ENCODE measurements at regions not wholly inside any gene's neighbourhood (a gene's known extent, or its start where the extent isn't known, plus 50 kb on each side); places are given as distances from the start of the nearest gene placed in this dataset.

GRCh38 chr22:22348815-22349454 is 104.3 kb downstream of the VPREB1 start (continued):
- no peak for TF ChIP-seq NUFIP1 (IDR thresholded peaks at IDR 0.05; ENCODE audit: partially characterized antibody)
- TF ChIP-seq CTBP1 (IDR thresholded peaks at IDR 0.05; ENCODE audit: borderline replicate concordance) = no peak
- no peak for TF ChIP-seq ILK (tag; IDR thresholded peaks at IDR 0.05; ENCODE audit: borderline replicate concordance, low read depth)
- no peak for TF ChIP-seq TCF3 (CRISPR knock-in tag; IDR thresholded peaks at IDR 0.05)
- peak; percentile 17 for TF ChIP-seq SETDB1 (IDR thresholded peaks at IDR 0.05; ENCODE audit: low read length)
- TF ChIP-seq, protein P1, sequence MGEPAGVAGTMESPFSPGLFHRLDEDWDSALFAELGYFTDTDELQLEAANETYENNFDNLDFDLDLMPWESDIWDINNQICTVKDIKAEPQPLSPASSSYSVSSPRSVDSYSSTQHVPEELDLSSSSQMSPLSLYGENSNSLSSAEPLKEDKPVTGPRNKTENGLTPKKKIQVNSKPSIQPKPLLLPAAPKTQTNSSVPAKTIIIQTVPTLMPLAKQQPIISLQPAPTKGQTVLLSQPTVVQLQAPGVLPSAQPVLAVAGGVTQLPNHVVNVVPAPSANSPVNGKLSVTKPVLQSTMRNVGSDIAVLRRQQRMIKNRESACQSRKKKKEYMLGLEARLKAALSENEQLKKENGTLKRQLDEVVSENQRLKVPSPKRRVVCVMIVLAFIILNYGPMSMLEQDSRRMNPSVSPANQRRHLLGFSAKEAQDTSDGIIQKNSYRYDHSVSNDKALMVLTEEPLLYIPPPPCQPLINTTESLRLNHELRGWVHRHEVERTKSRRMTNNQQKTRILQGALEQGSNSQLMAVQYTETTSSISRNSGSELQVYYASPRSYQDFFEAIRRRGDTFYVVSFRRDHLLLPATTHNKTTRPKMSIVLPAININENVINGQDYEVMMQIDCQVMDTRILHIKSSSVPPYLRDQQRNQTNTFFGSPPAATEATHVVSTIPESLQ (CRISPR knock-in tag; IDR thresholded peaks at IDR 0.05) = no peak
- 0 out of 2 replicates have a peak, but pooled peaks have one; percentile 12 for TF ChIP-seq KDM2B (CRISPR knock-in tag; IDR thresholded peaks at IDR 0.05)
- TF ChIP-seq SRF (CRISPR knock-in tag; IDR thresholded peaks at IDR 0.05) = no peak
- TF ChIP-seq KDM5B (IDR thresholded peaks at IDR 0.05; ENCODE audit: insufficient replicate concordance, low read depth, low read length) = peak; percentile 27
- TF ChIP-seq HDAC8 (tag; IDR thresholded peaks at IDR 0.05) = 0 out of 2 replicates have a peak, but pooled peaks have one; percentile 11
- TF ChIP-seq ZNF274 (IDR thresholded peaks at IDR 0.05; ENCODE audit: borderline replicate concordance, low read depth, low read length) = no peak
- no peak for TF ChIP-seq MAZ (CRISPR knock-in tag; conservative IDR thresholded peaks at IDR 0.05 in 1 of 2, IDR thresholded peaks at IDR 0.05 in 1 of 2)
- no peak for TF ChIP-seq CUX1 (CRISPR knock-in tag; IDR thresholded peaks at IDR 0.05)
